ENCODE measurements at regions not wholly inside any gene's neighbourhood (a gene's known extent, or its start where the extent isn't known, plus 50 kb on each side); places are given as distances from the start of the nearest gene placed in this dataset.

- in situ Hi-C loops (cut with HindIII; ENCODE audit: low pct_ligation_motif_present, low sequenced_read_pairs), result no loop called here
- no peaks in the 10 kb centered on the region for H3K36me3 ChIP-seq (replicated peaks)
- TF ChIP-seq, protein P1, sequence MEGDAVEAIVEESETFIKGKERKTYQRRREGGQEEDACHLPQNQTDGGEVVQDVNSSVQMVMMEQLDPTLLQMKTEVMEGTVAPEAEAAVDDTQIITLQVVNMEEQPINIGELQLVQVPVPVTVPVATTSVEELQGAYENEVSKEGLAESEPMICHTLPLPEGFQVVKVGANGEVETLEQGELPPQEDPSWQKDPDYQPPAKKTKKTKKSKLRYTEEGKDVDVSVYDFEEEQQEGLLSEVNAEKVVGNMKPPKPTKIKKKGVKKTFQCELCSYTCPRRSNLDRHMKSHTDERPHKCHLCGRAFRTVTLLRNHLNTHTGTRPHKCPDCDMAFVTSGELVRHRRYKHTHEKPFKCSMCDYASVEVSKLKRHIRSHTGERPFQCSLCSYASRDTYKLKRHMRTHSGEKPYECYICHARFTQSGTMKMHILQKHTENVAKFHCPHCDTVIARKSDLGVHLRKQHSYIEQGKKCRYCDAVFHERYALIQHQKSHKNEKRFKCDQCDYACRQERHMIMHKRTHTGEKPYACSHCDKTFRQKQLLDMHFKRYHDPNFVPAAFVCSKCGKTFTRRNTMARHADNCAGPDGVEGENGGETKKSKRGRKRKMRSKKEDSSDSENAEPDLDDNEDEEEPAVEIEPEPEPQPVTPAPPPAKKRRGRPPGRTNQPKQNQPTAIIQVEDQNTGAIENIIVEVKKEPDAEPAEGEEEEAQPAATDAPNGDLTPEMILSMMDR (IDR thresholded peaks at IDR 0.05; ENCODE audit: low read depth, low read length, missing control alignments), result no peak
- H3K27ac ChIP-seq, result no peak overlapping the region
- H3K4me3 ChIP-seq (ENCODE audit: low read depth, low read length), result no peak overlapping the region
- no peak for DNase-seq
- no peaks in the 10 kb centered on the region for H3K27me3 ChIP-seq (replicated peaks)
Measured at GRCh38 chr4:44071959-44072955, 376.4 kb downstream of the KCTD8 start.

GRCh38 chr4:44086753-44087152 lies 361.9 kb downstream of the KCTD8 start:
- TF ChIP-seq, protein P1 (IDR thresholded peaks at IDR 0.05; ENCODE audit: low read depth, low read length, missing control alignments), result no peak
- Histone ChIP-seq H3K27ac (no peak overlapping the region), H3K4me3 (ENCODE audit: low read depth, low read length) (no peak overlapping the region), H3K36me3 (replicated peaks) (no peaks in the 10 kb centered on the region), H3K27me3 (replicated peaks) (no peaks in the 10 kb centered on the region)
- in situ Hi-C loops (cut with HindIII; ENCODE audit: low pct_ligation_motif_present, low sequenced_read_pairs), result no loop called here
- DNase-seq, result no peak

GRCh38 chr4:44093390-44093789 lies 355.2 kb downstream of the KCTD8 start:
- H3K36me3 ChIP-seq (replicated peaks), result no peaks in the 10 kb centered on the region
- in situ Hi-C loops (cut with HindIII; ENCODE audit: low pct_ligation_motif_present, low sequenced_read_pairs), result no loop called here
- TF ChIP-seq, protein P1 (IDR thresholded peaks at IDR 0.05; ENCODE audit: low read depth, low read length, missing control alignments), result no peak

GRCh38 chr4:44098973-44099372 lies 349.6 kb downstream of the KCTD8 start:
- Histone ChIP-seq H3K27me3 (replicated peaks) (no peaks in the 10 kb centered on the region), H3K27ac (no peak overlapping the region), H3K4me3 (ENCODE audit: low read depth, low read length) (no peak overlapping the region), H3K36me3 (replicated peaks) (no peaks in the 10 kb centered on the region)
- in situ Hi-C loops (cut with HindIII; ENCODE audit: low pct_ligation_motif_present, low sequenced_read_pairs), result no loop called here
- DNase-seq, result no peak
- TF ChIP-seq, protein P1 (IDR thresholded peaks at IDR 0.05; ENCODE audit: low read depth, low read length, missing control alignments), result no peak

More at GRCh38 chr4:44093390-44093789, 355.2 kb downstream of the KCTD8 start:
- H3K4me3 ChIP-seq (ENCODE audit: low read depth, low read length), result no peak overlapping the region
- no peak overlapping the region for H3K27ac ChIP-seq
- no peaks in the 10 kb centered on the region for H3K27me3 ChIP-seq (replicated peaks)
- no peak for DNase-seq

DNA sequence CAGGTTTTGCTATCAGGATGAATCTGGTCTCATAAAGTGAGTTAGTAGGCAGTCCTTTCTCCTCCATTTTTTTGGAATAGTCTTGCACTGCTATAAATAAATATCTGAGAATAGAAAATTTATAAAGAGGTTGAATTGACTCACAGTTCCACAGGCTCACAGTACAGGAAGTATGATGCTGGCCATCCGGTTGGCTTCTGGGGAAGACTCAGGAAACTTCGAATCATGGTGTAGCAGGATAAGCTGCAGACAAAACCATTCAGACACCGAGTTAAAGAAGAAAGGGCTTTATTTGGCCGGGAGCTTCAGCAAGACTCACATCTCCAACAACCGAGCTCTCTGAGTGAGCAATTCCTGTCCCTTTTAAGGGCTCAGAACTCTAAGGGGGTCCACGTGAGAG lies 348.2 kb downstream of the KCTD8 start:
- TF ChIP-seq, protein P1 (IDR thresholded peaks at IDR 0.05; ENCODE audit: low read depth, low read length, missing control alignments), result no peak
- DNase-seq, result no peak
- no peak overlapping the region for H3K4me3 ChIP-seq (ENCODE audit: low read depth, low read length)
- no peaks in the 10 kb centered on the region for H3K36me3 ChIP-seq (replicated peaks)
- no peaks in the 10 kb centered on the region for H3K27me3 ChIP-seq (replicated peaks)
- in situ Hi-C loops (cut with HindIII; ENCODE audit: low pct_ligation_motif_present, low sequenced_read_pairs), result no loop called here
- H3K27ac ChIP-seq, result no peak overlapping the region
